ENCODE measurements at regions not wholly inside any gene's neighbourhood (a gene's known extent, or its start where the extent isn't known, plus 50 kb on each side); places are given as distances from the start of the nearest gene placed in this dataset.

DNA sequence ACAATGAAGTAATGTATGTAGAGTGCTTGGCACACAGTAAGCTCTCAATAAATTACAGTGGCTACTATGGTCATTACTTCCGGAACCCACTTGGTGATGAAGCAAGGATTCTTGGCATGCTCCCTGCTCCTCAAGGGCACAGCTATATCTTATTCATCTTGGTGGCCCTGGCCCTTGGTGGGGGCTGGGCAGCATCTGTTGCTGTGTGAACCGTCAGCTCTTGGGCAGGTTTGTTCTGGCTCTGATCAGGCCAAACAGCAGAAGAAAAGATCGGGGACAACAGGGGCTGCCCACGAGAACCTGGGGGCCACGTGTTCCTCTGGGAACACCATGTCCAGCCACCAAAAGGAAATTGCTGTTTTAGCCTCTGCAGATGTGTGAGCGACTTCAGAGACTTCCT is 136.9 kb upstream of the SYT13 start:
- no peaks in the 10 kb centered on the region for H4K20me1 ChIP-seq (ENCODE audit: insufficient read depth, low read length)
- no peak overlapping the region for H2AFZ ChIP-seq (ENCODE audit: low read depth, low read length)
- Mint-ChIP-seq H3K27ac (ENCODE audit: unreplicated experiment) (no peak overlapping the region), H3K36me3 (ENCODE audit: low read depth, unreplicated experiment) (no peaks in the 10 kb centered on the region), H3K4me1 (ENCODE audit: low read depth, unreplicated experiment) (no peaks in the 10 kb centered on the region), H3K4me3 (ENCODE audit: unreplicated experiment) (no peak overlapping the region), H3K9me3 (ENCODE audit: unreplicated experiment) (peaks cover 11% of the 10 kb centered on the region), H3K27me3 (ENCODE audit: low read depth, unreplicated experiment) (peaks cover 74% of the 10 kb centered on the region)
- DNase-seq (ENCODE audit: low read depth) (no peak), FAIRE-seq (no peak)
- no peaks in the 10 kb centered on the region for H3K79me2 ChIP-seq (ENCODE audit: insufficient read depth, low read length)
- H3K9ac ChIP-seq (ENCODE audit: low read length), result no peak overlapping the region
- H3K27ac ChIP-seq (ENCODE audit: low read depth, low read length), result no peak overlapping the region
- no peak overlapping the region for H3K4me2 ChIP-seq (ENCODE audit: low read length)
- H3K27me3 ChIP-seq (ENCODE audit: insufficient read depth, low read length), result peaks cover 13% of the 10 kb centered on the region
- H3K9me3 ChIP-seq (ENCODE audit: insufficient read depth, low read depth, low read length), result peaks cover 5% of the 10 kb centered on the region
- TF ChIP-seq EZH2 (IDR thresholded peaks at IDR 0.05; ENCODE audit: insufficient read depth, low read length), result no peak
- TF ChIP-seq, protein P1, sequence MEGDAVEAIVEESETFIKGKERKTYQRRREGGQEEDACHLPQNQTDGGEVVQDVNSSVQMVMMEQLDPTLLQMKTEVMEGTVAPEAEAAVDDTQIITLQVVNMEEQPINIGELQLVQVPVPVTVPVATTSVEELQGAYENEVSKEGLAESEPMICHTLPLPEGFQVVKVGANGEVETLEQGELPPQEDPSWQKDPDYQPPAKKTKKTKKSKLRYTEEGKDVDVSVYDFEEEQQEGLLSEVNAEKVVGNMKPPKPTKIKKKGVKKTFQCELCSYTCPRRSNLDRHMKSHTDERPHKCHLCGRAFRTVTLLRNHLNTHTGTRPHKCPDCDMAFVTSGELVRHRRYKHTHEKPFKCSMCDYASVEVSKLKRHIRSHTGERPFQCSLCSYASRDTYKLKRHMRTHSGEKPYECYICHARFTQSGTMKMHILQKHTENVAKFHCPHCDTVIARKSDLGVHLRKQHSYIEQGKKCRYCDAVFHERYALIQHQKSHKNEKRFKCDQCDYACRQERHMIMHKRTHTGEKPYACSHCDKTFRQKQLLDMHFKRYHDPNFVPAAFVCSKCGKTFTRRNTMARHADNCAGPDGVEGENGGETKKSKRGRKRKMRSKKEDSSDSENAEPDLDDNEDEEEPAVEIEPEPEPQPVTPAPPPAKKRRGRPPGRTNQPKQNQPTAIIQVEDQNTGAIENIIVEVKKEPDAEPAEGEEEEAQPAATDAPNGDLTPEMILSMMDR (IDR thresholded peaks at IDR 0.05; ENCODE audit: insufficient read depth, low read depth, low read length), result no peak
- no peaks in the 10 kb centered on the region for H3K4me1 ChIP-seq (ENCODE audit: insufficient read depth, low read length)
- H3K4me3 ChIP-seq (ENCODE audit: insufficient read depth, low read depth, low read length), result no peak overlapping the region
- H3K36me3 ChIP-seq (ENCODE audit: insufficient read depth, low read length), result no peaks in the 10 kb centered on the region

- Histone ChIP-seq H3K4me1 (ENCODE audit: insufficient read depth, low read length) (peaks cover 26% of the 10 kb centered on the region), H3K9me3 (ENCODE audit: insufficient read depth, low read depth, low read length) (no peaks in the 10 kb centered on the region), H3K27ac (ENCODE audit: low read depth, low read length) (no peak overlapping the region), H4K20me1 (ENCODE audit: insufficient read depth, low read length) (no peaks in the 10 kb centered on the region), H3K4me3 (ENCODE audit: insufficient read depth, low read depth, low read length) (no peak overlapping the region), H3K4me2 (ENCODE audit: low read length) (no peak overlapping the region), H3K27me3 (ENCODE audit: insufficient read depth, low read length) (peaks cover 2% of the 10 kb centered on the region), H3K9ac (ENCODE audit: low read length) (no peak overlapping the region), H2AFZ (ENCODE audit: low read depth, low read length) (no peak overlapping the region), H3K36me3 (ENCODE audit: insufficient read depth, low read length) (no peaks in the 10 kb centered on the region), H3K79me2 (ENCODE audit: insufficient read depth, low read length) (no peaks in the 10 kb centered on the region)
- FAIRE-seq (no peak), DNase-seq (ENCODE audit: low read depth) (no peak)
- Mint-ChIP-seq H3K27me3 (ENCODE audit: low read depth, unreplicated experiment) (peaks cover 22% of the 10 kb centered on the region), H3K4me3 (ENCODE audit: unreplicated experiment) (no peak overlapping the region), H3K36me3 (ENCODE audit: low read depth, unreplicated experiment) (no peaks in the 10 kb centered on the region), H3K27ac (ENCODE audit: unreplicated experiment) (no peak overlapping the region), H3K4me1 (ENCODE audit: low read depth, unreplicated experiment) (peaks cover 26% of the 10 kb centered on the region), H3K9me3 (ENCODE audit: unreplicated experiment) (peaks cover 4% of the 10 kb centered on the region)
- TF ChIP-seq, protein P1 (IDR thresholded peaks at IDR 0.05; ENCODE audit: insufficient read depth, low read depth, low read length), result no peak
- no peak for TF ChIP-seq EZH2 (IDR thresholded peaks at IDR 0.05; ENCODE audit: insufficient read depth, low read length)
Measured at GRCh38 chr11:45414088-45414487, 127.9 kb upstream of the SYT13 start.

- peaks cover 26% of the 10 kb centered on the region for H3K4me1 ChIP-seq (ENCODE audit: insufficient read depth, low read length)
- no peak for FAIRE-seq
- no peak overlapping the region for H3K4me3 Mint-ChIP-seq (ENCODE audit: unreplicated experiment)
- no peaks in the 10 kb centered on the region for H3K9me3 Mint-ChIP-seq (ENCODE audit: unreplicated experiment)
- H3K4me2 ChIP-seq (ENCODE audit: low read length), result no peak overlapping the region
- H3K27ac Mint-ChIP-seq (ENCODE audit: unreplicated experiment), result no peak overlapping the region
- no peaks in the 10 kb centered on the region for H3K79me2 ChIP-seq (ENCODE audit: insufficient read depth, low read length)
- H4K20me1 ChIP-seq (ENCODE audit: insufficient read depth, low read length), result no peaks in the 10 kb centered on the region
- H3K36me3 ChIP-seq (ENCODE audit: insufficient read depth, low read length), result no peaks in the 10 kb centered on the region
- no peaks in the 10 kb centered on the region for H3K9me3 ChIP-seq (ENCODE audit: insufficient read depth, low read depth, low read length)
- H3K4me3 ChIP-seq (ENCODE audit: insufficient read depth, low read depth, low read length), result no peak overlapping the region
- H3K27ac ChIP-seq (ENCODE audit: low read depth, low read length), result no peak overlapping the region
- H3K9ac ChIP-seq (ENCODE audit: low read length), result no peak overlapping the region
- no peak overlapping the region for H2AFZ ChIP-seq (ENCODE audit: low read depth, low read length)
- peaks cover 28% of the 10 kb centered on the region for H3K4me1 Mint-ChIP-seq (ENCODE audit: low read depth, unreplicated experiment)
- peaks cover 2% of the 10 kb centered on the region for H3K27me3 ChIP-seq (ENCODE audit: insufficient read depth, low read length)
- DNase-seq (ENCODE audit: low read depth), result no peak
- peaks cover 22% of the 10 kb centered on the region for H3K27me3 Mint-ChIP-seq (ENCODE audit: low read depth, unreplicated experiment)
- H3K36me3 Mint-ChIP-seq (ENCODE audit: low read depth, unreplicated experiment), result no peaks in the 10 kb centered on the region
- TF ChIP-seq, protein P1 (IDR thresholded peaks at IDR 0.05; ENCODE audit: insufficient read depth, low read depth, low read length), result no peak
- no peak for TF ChIP-seq EZH2 (IDR thresholded peaks at IDR 0.05; ENCODE audit: insufficient read depth, low read length)
Measured at GRCh38 chr11:45413156-45413858, 127.2 kb upstream of the SYT13 start.
